ENCODE measurements at regions not wholly inside any gene's neighbourhood (a gene's known extent, or its start where the extent isn't known, plus 50 kb on each side); places are given as distances from the start of the nearest gene placed in this dataset.

GRCh38 chr11:127713226-127713625 is 712.7 kb upstream of the KIRREL3 start:
- TF ChIP-seq CTCF (IDR thresholded peaks at IDR 0.05) = no peak
- ATAC-seq (no peak), DNase-seq (no peak)
- Mint-ChIP-seq H3K4me1 (ENCODE audit: low read depth) (no peaks in the 10 kb centered on the region), H3K4me3 (no peak overlapping the region), H3K27me3 (peaks cover under 1% of the 10 kb centered on the region), H3K36me3 (ENCODE audit: low read depth) (no peaks in the 10 kb centered on the region), H3K27ac (no peak overlapping the region), H3K9me3 (no peaks in the 10 kb centered on the region)
- ChIA-PET CTCF (no interaction called here), POLR2A (no interaction called here)
- intact Hi-C loops (cut with micrococcal nuclease) = no loop called here

DNA sequence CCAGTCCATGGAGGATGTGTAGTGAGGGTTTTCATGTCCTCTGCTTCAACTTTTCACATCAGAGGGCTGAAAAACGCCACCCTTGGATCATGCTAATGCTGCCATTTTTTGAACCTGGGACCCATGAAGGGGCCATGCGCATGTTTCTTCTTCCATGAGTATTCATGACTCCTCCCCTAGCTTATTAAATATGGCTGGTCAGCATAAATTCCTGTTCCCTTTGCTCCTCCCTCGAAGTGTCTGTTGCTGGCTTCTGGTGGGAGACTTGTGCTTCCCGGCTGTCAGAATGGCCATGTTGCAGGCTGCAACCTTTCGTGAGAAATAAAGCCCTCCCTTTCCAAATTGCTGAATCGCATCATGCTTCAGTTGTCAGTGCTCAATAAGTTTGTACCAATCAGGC is 711.2 kb upstream of the KIRREL3 start:
- no peak for TF ChIP-seq CTCF (IDR thresholded peaks at IDR 0.05)
- no peak for ATAC-seq
- intact Hi-C loops (cut with micrococcal nuclease) = no loop called here
- H3K4me3 Mint-ChIP-seq = no peak overlapping the region
- POLR2A ChIA-PET = no interaction called here
- H3K36me3 Mint-ChIP-seq (ENCODE audit: low read depth) = no peaks in the 10 kb centered on the region
- CTCF ChIA-PET = no interaction called here
- H3K4me1 Mint-ChIP-seq (ENCODE audit: low read depth) = no peaks in the 10 kb centered on the region
- DNase-seq = no peak
- H3K27ac Mint-ChIP-seq = no peak overlapping the region
- no peaks in the 10 kb centered on the region for H3K9me3 Mint-ChIP-seq
- peaks cover 3% of the 10 kb centered on the region for H3K27me3 Mint-ChIP-seq

- ATAC-seq (no peak), DNase-seq (no peak)
- Mint-ChIP-seq H3K36me3 (ENCODE audit: low read depth) (no peaks in the 10 kb centered on the region), H3K4me1 (ENCODE audit: low read depth) (no peaks in the 10 kb centered on the region), H3K27ac (no peak overlapping the region), H3K27me3 (peaks cover 3% of the 10 kb centered on the region), H3K4me3 (no peak overlapping the region), H3K9me3 (no peaks in the 10 kb centered on the region)
- CTCF ChIA-PET = no interaction called here
- intact Hi-C loops (cut with micrococcal nuclease) = no loop called here
- no peak for TF ChIP-seq CTCF (IDR thresholded peaks at IDR 0.05)
- POLR2A ChIA-PET = no interaction called here
Measured at GRCh38 chr11:127710831-127711230, 710.3 kb upstream of the KIRREL3 start.

GRCh38 chr11:127709960-127710359 is 709.4 kb upstream of the KIRREL3 start:
- H3K27ac Mint-ChIP-seq = no peak overlapping the region
- peaks cover 3% of the 10 kb centered on the region for H3K27me3 Mint-ChIP-seq
- no peaks in the 10 kb centered on the region for H3K36me3 Mint-ChIP-seq (ENCODE audit: low read depth)
- H3K4me3 Mint-ChIP-seq = no peak overlapping the region
- intact Hi-C loops (cut with micrococcal nuclease) = no loop called here
- no peaks in the 10 kb centered on the region for H3K9me3 Mint-ChIP-seq
- no peak for DNase-seq
- no peaks in the 10 kb centered on the region for H3K4me1 Mint-ChIP-seq (ENCODE audit: low read depth)
- no peak for TF ChIP-seq CTCF (IDR thresholded peaks at IDR 0.05)
- ChIA-PET CTCF (no interaction called here), POLR2A (no interaction called here)
- no peak for ATAC-seq

DNA sequence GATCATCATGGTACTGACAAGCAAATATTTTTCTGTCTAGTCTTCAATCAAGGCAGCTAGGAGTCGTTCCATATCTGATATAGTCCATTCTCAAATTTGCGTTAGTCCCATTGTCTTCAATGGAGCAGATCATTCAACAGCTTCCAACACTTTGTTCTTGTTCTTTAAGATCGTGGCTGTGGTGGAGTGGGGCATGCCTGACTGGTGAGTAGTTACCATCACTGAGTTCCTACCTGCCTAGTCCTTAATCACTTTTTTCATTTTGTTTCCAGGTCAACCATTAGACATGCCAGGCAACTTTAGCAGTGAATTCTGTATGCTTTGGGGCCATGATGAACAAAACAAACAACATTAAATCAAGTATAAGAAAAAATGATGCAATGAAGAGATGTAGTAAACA is 693.1 kb upstream of the KIRREL3 start:
- peaks cover 3% of the 10 kb centered on the region for H3K9me3 Mint-ChIP-seq
- CTCF ChIA-PET = no interaction called here
- H3K27me3 Mint-ChIP-seq = no peaks in the 10 kb centered on the region
- no peaks in the 10 kb centered on the region for H3K4me1 Mint-ChIP-seq (ENCODE audit: low read depth)
- ATAC-seq = no peak
- POLR2A ChIA-PET = no interaction called here
- no peak overlapping the region for H3K27ac Mint-ChIP-seq
- no peak overlapping the region for H3K4me3 Mint-ChIP-seq
- intact Hi-C loops (cut with micrococcal nuclease) = no loop called here
- H3K36me3 Mint-ChIP-seq (ENCODE audit: low read depth) = no peaks in the 10 kb centered on the region
- no peak for DNase-seq
- TF ChIP-seq CTCF (IDR thresholded peaks at IDR 0.05) = no peak
